ENCODE measurements at regions not wholly inside any gene's neighbourhood (a gene's known extent, or its start where the extent isn't known, plus 50 kb on each side); places are given as distances from the start of the nearest gene placed in this dataset.

GRCh38 chr2:150153646-150154307 is 333.7 kb downstream of the RND3 start:
- no peak for DNase-seq (ENCODE audit: extremely low read depth in 1 of 4, low spot score in 3 of 4)
- intact Hi-C loops (cut with micrococcal nuclease), result no loop called here
- BruUV-seq (replicated peaks), result no TSS peak
- H3K4me3 ChIP-seq, result no peak overlapping the region
- no peak overlapping the region for H3K27ac ChIP-seq (ENCODE audit: extremely low read depth, low read depth, low read length)
- H3K9me1 ChIP-seq (ENCODE audit: control insufficient read depth, insufficient read depth, low read length), result no peaks in the 10 kb centered on the region
- no peak overlapping the region for H2AFZ ChIP-seq (ENCODE audit: low read depth, low read length)
- H3K9ac ChIP-seq (ENCODE audit: insufficient read depth in 1 of 2, low read depth in 2 of 2, low read length in 2 of 2), result no peak overlapping the region
- H3K4me1 ChIP-seq (replicated peaks in 1 of 2; ENCODE audit: control insufficient read depth in 2 of 2, insufficient read depth in 2 of 2, low read length in 2 of 2), result no peaks in the 10 kb centered on the region
- no peaks in the 10 kb centered on the region for H3K36me3 ChIP-seq (ENCODE audit: control insufficient read depth, insufficient read depth, low read length)
- no peaks in the 10 kb centered on the region for H3K79me2 ChIP-seq (ENCODE audit: control insufficient read depth, insufficient read depth, low read length)
- no peak overlapping the region for H3K4me2 ChIP-seq (ENCODE audit: insufficient read depth, low read length)
- no peak for FAIRE-seq
- POLR2A ChIA-PET, result no interaction called here
- ATAC-seq, result no peak
- WGBS (ENCODE audit: insufficient coverage, low coverage, missing lambda C conversion rate), result 4% methylated on average over 2 of the region's 2 CpGs
- CTCF ChIA-PET (ENCODE audit: low intra/inter-chr PET ratio), result no interaction called here
- in situ Hi-C loops (cut with MboI), result no loop called here
- H3K9me3 ChIP-seq (replicated peaks; ENCODE audit: control insufficient read depth, insufficient read depth, low read depth, low read length), result no peaks in the 10 kb centered on the region
- H4K20me1 ChIP-seq (replicated peaks; ENCODE audit: control insufficient read depth, insufficient read depth, low read length), result no peaks in the 10 kb centered on the region
- H3K27me3 ChIP-seq (ENCODE audit: control insufficient read depth in 2 of 2, insufficient read depth in 2 of 2, low read length in 2 of 2), result no peaks in the 10 kb centered on the region
- TF ChIP-seq HOXB6 (CRISPR knock-in tag; IDR thresholded peaks at IDR 0.05; ENCODE audit: borderline replicate concordance) (no peak), THRAP3 (IDR thresholded peaks at IDR 0.05; ENCODE audit: borderline replicate concordance) (no peak)

- ChIA-PET POLR2A (interaction anchor here (0.6 kb wide), 1 partner anchor 365 kb away, joined by 4 read pairs; no protein-coding TSS in a partner anchor), CTCF (ENCODE audit: low intra/inter-chr PET ratio) (no interaction called here)
- Histone ChIP-seq H4K20me1 (replicated peaks; ENCODE audit: control insufficient read depth, insufficient read depth, low read length) (no peaks in the 10 kb centered on the region), H3K9ac (ENCODE audit: insufficient read depth in 1 of 2, low read depth in 2 of 2, low read length in 2 of 2) (no peak overlapping the region), H3K4me1 (replicated peaks in 1 of 2; ENCODE audit: control insufficient read depth in 2 of 2, insufficient read depth in 2 of 2, low read length in 2 of 2) (no peaks in the 10 kb centered on the region), H3K9me3 (replicated peaks; ENCODE audit: control insufficient read depth, insufficient read depth, low read depth, low read length) (no peaks in the 10 kb centered on the region), H3K9me1 (ENCODE audit: control insufficient read depth, insufficient read depth, low read length) (no peaks in the 10 kb centered on the region), H3K27me3 (ENCODE audit: control insufficient read depth in 2 of 2, insufficient read depth in 2 of 2, low read length in 2 of 2) (no peaks in the 10 kb centered on the region), H3K4me3 (no peak overlapping the region), H3K79me2 (ENCODE audit: control insufficient read depth, insufficient read depth, low read length) (no peaks in the 10 kb centered on the region), H3K36me3 (ENCODE audit: control insufficient read depth, insufficient read depth, low read length) (no peaks in the 10 kb centered on the region), H3K27ac (ENCODE audit: extremely low read depth, low read depth, low read length) (no peak overlapping the region), H3K4me2 (ENCODE audit: insufficient read depth, low read length) (no peak overlapping the region), H2AFZ (ENCODE audit: low read depth, low read length) (no peak overlapping the region)
- intact Hi-C loops (cut with micrococcal nuclease) (no loop called here), in situ Hi-C loops (cut with MboI) (no loop called here)
- 0 out of 2 replicates have a peak, but pooled peaks have one; percentile 33 for TF ChIP-seq ZKSCAN3 (CRISPR knock-in tag; IDR thresholded peaks at IDR 0.05)
- no peak for TF ChIP-seq ZNF584 (CRISPR knock-in tag; IDR thresholded peaks at IDR 0.05; ENCODE audit: low read depth)
- TF ChIP-seq TSHZ1 (CRISPR knock-in tag; IDR thresholded peaks at IDR 0.05), result no peak
- no TSS peak for BruUV-seq (replicated peaks)
- ATAC-seq (no peak), FAIRE-seq (no peak), DNase-seq (ENCODE audit: extremely low read depth in 1 of 4, low spot score in 3 of 4) (no peak)
- WGBS (ENCODE audit: insufficient coverage, low coverage, missing lambda C conversion rate), result 23% methylated on average over 2 of the region's 2 CpGs
These were observed 335.2 kb downstream of the RND3 start for GRCh38 chr2:150152230-150152629.

Data from K562 (cell line).